Endothelial cell of umbilical vein (primary cell): ENCODE measurements at regions not wholly inside any gene's neighbourhood (a gene's known extent, or its start where the extent isn't known, plus 50 kb on each side); places are given as distances from the start of the nearest gene placed in this dataset.

Source experiments
- CTCF ChIP-seq, 2 donors: IDR thresholded peaks; 1 replicate in 1 of 2; 2 replicates in 1 of 2; pipeline ENCODE4 v1.5.1; 2011; ENCODE audit warnings: low read length in 2 of 2, mild to moderate bottlenecking in 2 of 2, moderate library complexity in 2 of 2, control low read depth in 1 of 2, inconsistent platforms in 1 of 2, low read depth in 1 of 2; ENCODE audit not compliant: insufficient read depth in 1 of 2; ENCODE audit errors: extremely low read depth in 1 of 2
- EZH2 ChIP-seq: IDR thresholded peaks from 2 replicates; pipeline ENCODE4 v1.6.1; 2012; ENCODE audit warnings: borderline replicate concordance, low read depth, mild to moderate bottlenecking, moderate library complexity, low read length, inconsistent platforms; ENCODE audit not compliant: severe bottlenecking
- FOS ChIP-seq: IDR thresholded peaks from 2 replicates; pipeline ENCODE4 v1.6.1; 2011; ENCODE audit warnings: mild to moderate bottlenecking, low read length, moderate library complexity, borderline replicate concordance; ENCODE audit not compliant: insufficient read depth
- GATA2 ChIP-seq: IDR thresholded peaks from 2 replicates; pipeline ENCODE4 v1.7.0; 2011; ENCODE audit warnings: low read depth, mild to moderate bottlenecking, moderate library complexity, mixed read lengths, low read length; ENCODE audit not compliant: insufficient read length, insufficient read depth
- JUN ChIP-seq: IDR thresholded peaks from 2 replicates; pipeline ENCODE4 v1.6.1; 2011; ENCODE audit warnings: borderline replicate concordance, low read depth; ENCODE audit not compliant: insufficient read length, insufficient read depth
- MAX ChIP-seq: IDR thresholded peaks from 2 replicates; pipeline ENCODE4 v1.6.1; 2011; ENCODE audit not compliant: insufficient read depth, insufficient read length
- MYC ChIP-seq: IDR thresholded peaks from one replicate; pipeline ENCODE4 v1.6.1; 2011; ENCODE audit warnings: mild to moderate bottlenecking, low read depth, low read length
- POLR2A ChIP-seq: IDR thresholded peaks from 2 replicates; pipeline ENCODE4 v1.6.1; 2012; ENCODE audit warnings: low read depth, mild to moderate bottlenecking, control low read depth, low read length
- POLR2AphosphoS5 ChIP-seq: IDR thresholded peaks from 2 replicates; pipeline ENCODE4 v1.6.1; 2012; ENCODE audit warnings: low read depth, mild to moderate bottlenecking, control low read depth, low read length, moderate library complexity; ENCODE audit not compliant: insufficient read depth

- TF ChIP-seq CTCF (IDR thresholded peaks at IDR 0.05; ENCODE audit: extremely low read depth in 1 of 2, insufficient read depth in 1 of 2, low read depth in 1 of 2, low read length in 2 of 2) (no peak), POLR2AphosphoS5 (no peak), MYC (no peak), MAX (no peak), POLR2A (no peak), EZH2 (no peak), GATA2 (no peak), JUN (no peak), FOS (no peak)
These were observed 593.1 kb upstream of the CHAC2 start for GRCh38 chr2:53174539-53174938.
